Neuronal stem cell (in vitro differentiated cells): ENCODE measurements at regions not wholly inside any gene's neighbourhood (a gene's known extent, or its start where the extent isn't known, plus 50 kb on each side); places are given as distances from the start of the nearest gene placed in this dataset.

ENCODE experiments used
- DNase-seq: peaks from one replicate; pipeline ENCODE4 v3.0.0-alpha.2; 2013; ENCODE audit warnings: low spot score
- H2AFZ ChIP-seq: one replicate; pipeline ENCODE4 v1.6.1; 2013; ENCODE audit warnings: mild to moderate bottlenecking, low read length, inconsistent platforms
- H2AK5ac ChIP-seq: 2 replicates; pipeline ENCODE4 v1.6.1; 2013; ENCODE audit warnings: low read depth, mild to moderate bottlenecking, inconsistent platforms, low read length, moderate library complexity, mixed read lengths
- H2BK120ac ChIP-seq: 2 replicates; pipeline ENCODE4 v1.6.1; 2013; ENCODE audit warnings: low read depth, mild to moderate bottlenecking, inconsistent platforms, low read length, moderate library complexity, mixed read lengths
- H2BK12ac ChIP-seq: one replicate; pipeline ENCODE4 v1.6.1; 2013; ENCODE audit warnings: low read length, inconsistent platforms
- H2BK15ac ChIP-seq: 2 replicates; pipeline ENCODE4 v1.6.1; 2013; ENCODE audit warnings: mild to moderate bottlenecking, low read length, inconsistent platforms, mixed read lengths
- H2BK5ac ChIP-seq: one replicate; pipeline ENCODE4 v1.6.1; 2013; ENCODE audit warnings: inconsistent platforms, mild to moderate bottlenecking, low read length, moderate library complexity
- H3K14ac ChIP-seq: one replicate; pipeline ENCODE4 v1.6.1; 2013; ENCODE audit warnings: low read length, inconsistent platforms
- H3K18ac ChIP-seq: 2 replicates; pipeline ENCODE4 v1.6.1; 2013; ENCODE audit warnings: low read length, inconsistent platforms
- H3K23ac ChIP-seq: 2 replicates; pipeline ENCODE4 v1.6.1; 2013; ENCODE audit warnings: low read depth, mild to moderate bottlenecking, mixed read lengths, low read length, inconsistent platforms; ENCODE audit not compliant: poor library complexity
- H3K27ac ChIP-seq: replicated peaks from 3 replicates; pipeline ENCODE4 v1.5.1; 2013; ENCODE audit warnings: low read length, inconsistent platforms
- H3K27me3 ChIP-seq, 3 experiments: 2 replicates each; pipeline ENCODE4 v1.6.1; 2013; ENCODE audit warnings: low read length in 3 of 3, mild to moderate bottlenecking in 2 of 3, inconsistent platforms in 1 of 3, low read depth in 1 of 3, mixed read lengths in 1 of 3, moderate library complexity in 1 of 3; ENCODE audit not compliant: control insufficient read depth in 3 of 3, insufficient read depth in 3 of 3
- H3K36me3 ChIP-seq, 2 donors: replicated peaks in 1 of 2; 2 replicates each; pipeline ENCODE4 v1.6.1; 2013; ENCODE audit warnings: low read length in 2 of 2; ENCODE audit not compliant: control insufficient read depth in 2 of 2, insufficient read depth in 2 of 2
- H3K4ac ChIP-seq: 2 replicates; pipeline ENCODE4 v1.6.1; 2013; ENCODE audit warnings: inconsistent platforms, mild to moderate bottlenecking, low read length, moderate library complexity
- H3K4me1 ChIP-seq, 2 donors: 1 replicate in 1 of 2; 2 replicates in 1 of 2; pipeline ENCODE4 v1.6.1; 2013; ENCODE audit warnings: low read length in 2 of 2, low read depth in 1 of 2; ENCODE audit not compliant: control insufficient read depth in 2 of 2, insufficient read depth in 1 of 2
- H3K4me2 ChIP-seq: one replicate; pipeline ENCODE4 v1.6.1; 2013; ENCODE audit warnings: mild to moderate bottlenecking, low read length, inconsistent platforms; ENCODE audit not compliant: insufficient read depth, poor library complexity, severe bottlenecking
- H3K4me3 ChIP-seq, 2 donors: 2 replicates each; pipeline ENCODE4 v1.5.1; 2013; ENCODE audit warnings: low read length in 2 of 2, mild to moderate bottlenecking in 2 of 2, inconsistent platforms in 1 of 2, moderate library complexity in 1 of 2
- H3K79me1 ChIP-seq: one replicate; pipeline ENCODE4 v1.6.1; 2013; ENCODE audit warnings: low read depth, mild to moderate bottlenecking, inconsistent platforms, low read length, moderate library complexity
- H3K9ac ChIP-seq: one replicate; pipeline ENCODE4 v1.6.1; 2013; ENCODE audit warnings: mild to moderate bottlenecking, low read depth, low read length, inconsistent platforms; ENCODE audit not compliant: poor library complexity
- H3K9me3 ChIP-seq, 2 donors: replicated peaks in 1 of 2; 2 replicates each; pipeline versions ENCODE3 to v1.6.1; 2013; ENCODE audit warnings: low read length in 2 of 2, mild to moderate bottlenecking in 2 of 2, inconsistent platforms in 1 of 2, low read depth in 1 of 2, mixed read lengths in 1 of 2, moderate library complexity in 1 of 2; ENCODE audit not compliant: control insufficient read depth in 2 of 2, insufficient read depth in 1 of 2
- H4K8ac ChIP-seq: one replicate; pipeline ENCODE4 v1.6.1; 2013; ENCODE audit warnings: low read depth, mild to moderate bottlenecking, inconsistent platforms, low read length, moderate library complexity
- H4K91ac ChIP-seq: one replicate; pipeline ENCODE4 v1.6.1; 2013; ENCODE audit warnings: low read length, low read depth, mild to moderate bottlenecking, inconsistent platforms; ENCODE audit not compliant: poor library complexity
- WGBS, 2 donors: extraction: QIAGEN DNeasy Blood & Tissue Kit; methylation state at CpG; one replicate each; pipeline ENCODE4 v1.1.7; 2013; ENCODE audit warnings: missing lambda C conversion rate in 2 of 2, mixed read lengths in 1 of 2; ENCODE audit not compliant: insufficient read length in 2 of 2, insufficient replicate concordance in 1 of 2; ENCODE audit errors: extremely low coverage in 2 of 2; 5-methylcytosine and 5-hydroxymethylcytosine counted together

- Histone ChIP-seq H3K18ac (no peak overlapping the region), H4K8ac (no peak overlapping the region), H4K91ac (no peak overlapping the region), H3K27me3 (no peaks in the 10 kb centered on the region), H2AK5ac (no peak overlapping the region), H3K23ac (no peak overlapping the region), H3K36me3 (no peaks in the 10 kb centered on the region), H3K9me3 (peaks cover 0 to 2% of the 10 kb centered on the region in 2 donors), H3K4me3 (no peak overlapping the region), H3K4me2 (no peak overlapping the region), H2BK15ac (no peak overlapping the region), H3K4ac (no peak overlapping the region), H3K9ac (no peak overlapping the region), H2AFZ (no peak overlapping the region), H2BK120ac (no peak overlapping the region), H3K79me1 (no peaks in the 10 kb centered on the region), H3K14ac (no peak overlapping the region), H2BK12ac (no peak overlapping the region), H3K4me1 (peaks cover 5 to 20% of the 10 kb centered on the region in 2 donors), H3K27ac (no peak overlapping the region), H2BK5ac (no peak overlapping the region)
- no CpG with 5 or more reads among the region's 5 CpGs for WGBS, 2 donors
- no peak for DNase-seq
Measured at GRCh38 chr20:53831228-53831627, 237.6 kb upstream of the ZNF217 start.

- Histone ChIP-seq H2BK15ac (no peak overlapping the region), H2BK5ac (no peak overlapping the region), H3K27me3 (no peaks in the 10 kb centered on the region), H2AFZ (peak overlapping the region; percentile 82), H3K36me3 (no peaks in the 10 kb centered on the region), H3K4me3 (no peak overlapping the region), H2AK5ac (no peak overlapping the region), H3K4ac (no peak overlapping the region), H2BK120ac (no peak overlapping the region), H3K27ac (no peak overlapping the region), H3K23ac (no peak overlapping the region), H3K14ac (no peak overlapping the region), H4K8ac (no peak overlapping the region), H2BK12ac (no peak overlapping the region), H3K18ac (no peak overlapping the region), H3K4me1 (peaks cover 7 to 20% of the 10 kb centered on the region in 2 donors), H3K79me1 (no peaks in the 10 kb centered on the region), H3K9me3 (peaks cover 0 to 2% of the 10 kb centered on the region in 2 donors), H3K4me2 (no peak overlapping the region), H3K9ac (no peak overlapping the region), H4K91ac (no peak overlapping the region)
- DNase-seq = no peak
- no CpG with 5 or more reads among the region's 5 CpGs for WGBS, 2 donors
Measured at GRCh38 chr20:53829724-53830521, 236.3 kb upstream of the ZNF217 start.

DNA sequence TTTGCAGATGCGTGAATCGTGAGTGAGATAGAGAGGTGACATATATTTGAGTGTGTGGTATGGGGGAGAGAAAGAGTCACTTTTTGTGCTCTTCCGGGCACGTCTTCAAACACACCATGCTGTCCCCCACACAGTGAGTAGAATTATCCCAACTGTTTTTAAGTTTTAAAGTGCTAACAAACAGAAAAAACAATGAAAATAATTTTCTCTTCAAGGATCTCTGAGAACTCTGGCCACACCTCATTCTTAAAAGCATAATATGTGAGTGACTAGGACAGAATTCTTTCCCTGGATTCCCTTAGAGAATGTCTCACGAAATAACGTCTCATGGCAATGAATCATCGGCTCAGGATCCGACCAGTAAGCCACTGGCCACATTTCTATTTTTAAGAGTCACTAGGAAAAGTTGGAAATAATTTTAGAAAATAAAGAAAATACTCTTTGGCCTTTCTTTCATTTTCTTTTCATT lies 235.7 kb upstream of the ZNF217 start:
- no peak overlapping the region for H2AK5ac ChIP-seq
- peaks cover 7 to 20% of the 10 kb centered on the region in 2 donors for H3K4me1 ChIP-seq
- no peak overlapping the region for H3K4ac ChIP-seq
- H3K27ac ChIP-seq = no peak overlapping the region
- no CpG with 5 or more reads among the region's 8 CpGs for WGBS, 2 donors
- no peak overlapping the region for H3K9ac ChIP-seq
- H3K4me2 ChIP-seq = no peak overlapping the region
- H2BK12ac ChIP-seq = no peak overlapping the region
- no peak overlapping the region for H3K18ac ChIP-seq
- H4K91ac ChIP-seq = no peak overlapping the region
- no peaks in the 10 kb centered on the region for H3K36me3 ChIP-seq
- H3K27me3 ChIP-seq = no peaks in the 10 kb centered on the region
- H3K9me3 ChIP-seq = peaks cover 0 to 2% of the 10 kb centered on the region in 2 donors
- no peak overlapping the region for H2BK120ac ChIP-seq
- H3K4me3 ChIP-seq = peak overlapping the region in 1 of 2 donors; percentile 23
- H3K23ac ChIP-seq = no peak overlapping the region
- no peak overlapping the region for H2BK15ac ChIP-seq
- H2BK5ac ChIP-seq = no peak overlapping the region
- no peak for DNase-seq
- no peak overlapping the region for H4K8ac ChIP-seq
- no peaks in the 10 kb centered on the region for H3K79me1 ChIP-seq
- no peak overlapping the region for H3K14ac ChIP-seq
- H2AFZ ChIP-seq = peak overlapping the region; percentile 82

DNA sequence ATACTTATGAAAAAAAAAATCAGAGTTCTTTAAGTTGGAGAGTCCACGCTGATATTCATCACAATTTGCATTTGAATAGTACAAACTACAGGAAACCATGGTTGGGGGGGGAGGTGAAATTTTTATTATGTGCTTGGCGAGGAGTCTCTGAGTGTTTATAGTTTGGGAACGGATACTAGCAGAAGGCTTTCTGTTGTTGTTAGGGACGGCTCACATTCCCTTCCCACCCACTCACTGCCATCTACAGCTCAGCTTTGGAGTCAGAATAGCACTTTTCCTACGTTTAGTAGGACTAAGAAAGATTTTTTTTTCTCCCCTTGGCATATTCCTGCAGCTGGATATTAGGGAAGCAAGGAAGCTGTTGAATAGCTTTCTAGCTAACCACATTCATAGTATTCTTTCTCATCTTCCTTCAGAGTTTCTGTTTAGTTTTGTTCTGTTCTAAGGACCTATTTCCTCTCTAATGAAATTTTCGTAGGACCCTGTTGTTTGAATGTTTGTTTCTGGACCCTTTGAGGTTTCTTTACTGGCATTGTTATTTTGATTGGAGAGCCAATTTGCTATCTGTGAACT lies 235.1 kb upstream of the ZNF217 start:
- H2BK5ac ChIP-seq = no peak overlapping the region
- no peak overlapping the region for H2BK120ac ChIP-seq
- peak overlapping the region in 1 of 2 donors; percentile 23 for H3K4me3 ChIP-seq
- H3K27me3 ChIP-seq = no peaks in the 10 kb centered on the region
- no CpG with 5 or more reads among the region's 6 CpGs for WGBS, 2 donors
- H3K4me2 ChIP-seq = no peak overlapping the region
- no peak overlapping the region for H3K4ac ChIP-seq
- H2BK15ac ChIP-seq = no peak overlapping the region
- H2BK12ac ChIP-seq = no peak overlapping the region
- H4K8ac ChIP-seq = no peak overlapping the region
- H3K4me1 ChIP-seq = peaks cover 7 to 20% of the 10 kb centered on the region in 2 donors
- no peaks in the 10 kb centered on the region for H3K79me1 ChIP-seq
- no peak overlapping the region for H3K27ac ChIP-seq
- no peak overlapping the region for H3K23ac ChIP-seq
- no peak overlapping the region for H3K18ac ChIP-seq
- no peak for DNase-seq
- H2AFZ ChIP-seq = peak overlapping the region; percentile 82
- H2AK5ac ChIP-seq = no peak overlapping the region
- H3K9me3 ChIP-seq = peaks cover 0 to 2% of the 10 kb centered on the region in 2 donors
- H3K14ac ChIP-seq = no peak overlapping the region
- no peaks in the 10 kb centered on the region for H3K36me3 ChIP-seq
- H4K91ac ChIP-seq = no peak overlapping the region
- no peak overlapping the region for H3K9ac ChIP-seq
